Ovary (tissue), 7 donors: ENCODE measurements at regions not wholly inside any gene's neighbourhood (a gene's known extent, or its start where the extent isn't known, plus 50 kb on each side); places are given as distances from the start of the nearest gene placed in this dataset.
"Not testable (repeated sequence)": the region's sequence is repeated elsewhere in the genome, so short reads cannot be mapped to it uniquely, and the experiment has no call there.

Source experiments
- DNase-seq, 5 donors: peaks; one replicate each; pipeline ENCODE4 v3.0.0-alpha.2; 2019 to 2020
- H3K27ac ChIP-seq, 2 donors: fragments of 200-600 bp; one replicate each; pipeline versions ENCODE4 v1.5.1 to v1.8.0; 2019 to 2022
- H3K27me3 ChIP-seq: fragments of 200-600 bp; one replicate; pipeline ENCODE4 v1.8.0; 2022
- H3K36me3 ChIP-seq: fragments of 200-600 bp; sonication (generic); one replicate; pipeline ENCODE4 v1.5.1; 2019
- H3K4me1 ChIP-seq: one replicate; pipeline ENCODE4 v1.8.1; 2013; ENCODE audit warnings: mild to moderate bottlenecking, moderate library complexity; ENCODE audit not compliant: insufficient read depth
- H3K4me3 ChIP-seq: fragments of 200-600 bp; sonication (generic); one replicate; pipeline ENCODE4 v1.5.1; 2017
- H3K9me3 ChIP-seq, 2 donors: fragments of 200-600 bp in 1 of 2; sonication (generic) in 1 of 2; one replicate each; pipeline versions ENCODE4 v1.5.1 to v1.8.1; 2013 to 2019; ENCODE audit warnings: mild to moderate bottlenecking in 1 of 2, moderate library complexity in 1 of 2
- EP300 ChIP-seq: sonication (generic); formaldehyde crosslinking; IDR thresholded peaks from one replicate; pipeline ENCODE4 v1.6.1; 2017; ENCODE audit warnings: antibody characterized with exemption
- POLR2A ChIP-seq: fragments of 450-650 bp; IDR thresholded peaks from one replicate; pipeline ENCODE4 v1.6.1; 2017; ENCODE audit warnings: antibody characterized with exemption, mild to moderate bottlenecking, moderate library complexity
- WGBS, 3 donors: extraction: QIAGEN DNeasy Blood & Tissue Kit in 1 of 3; methylation state at CpG; one replicate each; pipeline versions ENCODE4 v1.1.5 to v1.1.7; 2013 to 2017; 5-methylcytosine and 5-hydroxymethylcytosine counted together
- intact Hi-C, 4 donors: fragments of 100-400 bp; cut with DNase I; formaldehyde crosslinking; loops; one replicate each; pipeline versions ENCODE4 v1.11.0 to v1.15.1; 2022 to 2023
- TF ChIP-seq, protein P1 (sequence below), 3 donors: fragments of 450-650 bp in 2 of 3; fragments of 200-600 bp in 1 of 3; IDR thresholded peaks; one replicate each; pipeline versions ENCODE4 v1.5.1 to v1.8.0; 2016 to 2022; ENCODE audit warnings: antibody characterized with exemption in 3 of 3, mild to moderate bottlenecking in 1 of 3
- donor health status: DM: no; HTN: no; CAD: no; lungs with moderate emphysema.
- donor health status: DM: no; HTN: no; CAD: no.
- donor health status: Bipolar disorder and iron deficiency.
- donor health status: DM: no; HTN: no; CAD: no.
- donor health status: DM: yes; HTN: yes; CAD: no.

DNA sequence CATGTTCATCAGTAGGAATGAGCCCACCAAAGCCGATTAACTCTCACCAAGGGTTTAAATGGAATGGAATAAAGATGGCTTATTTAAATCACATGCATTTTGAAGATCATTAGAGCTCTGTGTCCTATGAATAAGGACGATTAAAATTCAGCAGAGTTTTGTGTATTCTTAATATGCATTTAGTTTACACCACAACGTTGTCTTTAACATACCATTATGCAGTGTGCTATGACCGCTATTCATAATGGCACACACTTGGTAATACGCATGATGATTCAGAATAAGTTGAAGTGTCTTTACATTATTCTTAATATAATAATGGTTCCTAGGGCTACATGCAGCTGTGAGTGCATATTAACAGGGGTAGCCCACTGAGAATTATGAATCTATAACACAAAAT lies 190.7 kb downstream of the PTBP2 start:
- no peaks in the 10 kb centered on the region for H3K4me1 ChIP-seq
- TF ChIP-seq EP300 = no peak
- no peak for TF ChIP-seq POLR2A
- TF ChIP-seq, protein P1, sequence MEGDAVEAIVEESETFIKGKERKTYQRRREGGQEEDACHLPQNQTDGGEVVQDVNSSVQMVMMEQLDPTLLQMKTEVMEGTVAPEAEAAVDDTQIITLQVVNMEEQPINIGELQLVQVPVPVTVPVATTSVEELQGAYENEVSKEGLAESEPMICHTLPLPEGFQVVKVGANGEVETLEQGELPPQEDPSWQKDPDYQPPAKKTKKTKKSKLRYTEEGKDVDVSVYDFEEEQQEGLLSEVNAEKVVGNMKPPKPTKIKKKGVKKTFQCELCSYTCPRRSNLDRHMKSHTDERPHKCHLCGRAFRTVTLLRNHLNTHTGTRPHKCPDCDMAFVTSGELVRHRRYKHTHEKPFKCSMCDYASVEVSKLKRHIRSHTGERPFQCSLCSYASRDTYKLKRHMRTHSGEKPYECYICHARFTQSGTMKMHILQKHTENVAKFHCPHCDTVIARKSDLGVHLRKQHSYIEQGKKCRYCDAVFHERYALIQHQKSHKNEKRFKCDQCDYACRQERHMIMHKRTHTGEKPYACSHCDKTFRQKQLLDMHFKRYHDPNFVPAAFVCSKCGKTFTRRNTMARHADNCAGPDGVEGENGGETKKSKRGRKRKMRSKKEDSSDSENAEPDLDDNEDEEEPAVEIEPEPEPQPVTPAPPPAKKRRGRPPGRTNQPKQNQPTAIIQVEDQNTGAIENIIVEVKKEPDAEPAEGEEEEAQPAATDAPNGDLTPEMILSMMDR (IDR thresholded peaks at IDR 0.05) = no peak
- H3K27ac ChIP-seq = no peak overlapping the region
- no peaks in the 10 kb centered on the region for H3K9me3 ChIP-seq
- intact Hi-C loops = no loop called here
- DNase-seq = no peak
- H3K4me3 ChIP-seq = no peak overlapping the region
- H3K27me3 ChIP-seq = no peaks in the 10 kb centered on the region
- no peaks in the 10 kb centered on the region for H3K36me3 ChIP-seq
- 91 to 94% (median 92%) methylated on average over 5 of the region's 5 CpGs for WGBS, 3 donors

DNA sequence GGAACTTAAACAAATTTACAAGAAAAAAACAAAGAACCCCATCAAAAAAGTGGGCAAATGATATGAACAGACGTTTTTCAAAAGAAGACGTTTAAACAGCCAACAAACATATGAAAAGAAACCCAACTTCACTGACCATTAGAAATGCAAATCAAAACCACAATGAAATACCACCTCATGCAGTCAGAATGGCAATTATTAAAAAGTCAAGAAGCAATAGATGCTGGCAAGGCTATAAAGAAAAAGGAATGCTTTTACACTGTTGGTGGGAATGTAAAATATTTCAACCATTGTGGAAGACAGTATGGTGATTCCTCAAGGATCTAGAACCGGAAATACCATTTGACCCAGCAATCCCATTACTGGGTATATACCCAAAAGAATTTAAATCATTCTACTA lies 194.1 kb downstream of the PTBP2 start:
- H3K27ac ChIP-seq, H3K36me3 ChIP-seq, DNase-seq, H3K27me3 ChIP-seq, H3K4me3 ChIP-seq, intact Hi-C loops, H3K9me3 ChIP-seq, H3K4me1 ChIP-seq: not testable (repeated sequence)
- WGBS, 3 donors = 81 to 83% (median 82%) methylated on average over 3 of the region's 3 CpGs

DNA sequence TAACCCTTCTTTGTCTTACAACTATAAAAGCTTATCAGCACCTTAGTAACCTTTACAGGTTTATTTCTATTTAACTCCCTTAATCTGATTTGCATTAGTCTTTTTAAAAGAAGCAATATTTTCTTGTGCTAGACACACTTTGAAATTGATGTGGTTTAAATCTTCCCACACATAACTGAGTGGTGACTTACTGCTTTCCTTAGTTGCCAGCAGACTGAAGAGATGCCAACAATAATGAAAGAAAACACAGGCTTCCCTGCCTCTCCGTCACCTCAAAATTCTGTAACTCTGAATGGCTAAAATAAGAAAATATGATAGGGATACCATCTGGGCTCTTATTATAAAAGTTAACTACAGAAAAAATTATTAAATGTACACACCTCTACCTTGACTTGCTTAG lies 196.8 kb downstream of the PTBP2 start:
- TF ChIP-seq POLR2A = no peak
- TF ChIP-seq, protein P1 (IDR thresholded peaks at IDR 0.05) = no peak
- TF ChIP-seq EP300 = no peak
- no peaks in the 10 kb centered on the region for H3K36me3 ChIP-seq
- no peaks in the 10 kb centered on the region for H3K4me1 ChIP-seq
- H3K4me3 ChIP-seq = no peak overlapping the region
- no peak overlapping the region for H3K27ac ChIP-seq
- DNase-seq = no peak
- intact Hi-C loops = no loop called here
- H3K27me3 ChIP-seq = no peaks in the 10 kb centered on the region
- WGBS, 3 donors = 28 to 45% (median 32%) methylated on average over 1 of the region's 1 CpG
- no peaks in the 10 kb centered on the region for H3K9me3 ChIP-seq

DNA sequence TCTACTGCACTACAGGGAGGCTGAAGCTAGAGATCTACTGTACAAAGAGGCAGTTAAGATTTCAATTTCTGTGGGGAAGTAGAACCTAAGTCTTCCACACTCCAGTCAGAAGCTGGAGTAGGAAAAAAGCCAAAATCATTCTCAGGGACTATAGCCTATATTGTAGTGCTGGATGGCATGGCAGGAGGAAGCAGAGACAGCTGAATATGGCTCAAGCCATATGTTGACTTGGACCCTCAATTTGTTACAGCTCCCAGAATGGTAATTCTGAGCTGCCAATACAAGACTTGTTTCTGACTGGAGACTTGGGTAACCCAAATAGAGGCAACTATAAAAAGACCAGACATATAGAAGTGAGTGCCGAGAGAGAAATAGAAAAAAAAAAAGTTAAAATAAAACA lies 200.6 kb downstream of the PTBP2 start:
- TF ChIP-seq POLR2A (no peak), EP300 (no peak)
- TF ChIP-seq, protein P1 (IDR thresholded peaks at IDR 0.05) = no peak
- Histone ChIP-seq H3K4me3 (no peak overlapping the region), H3K4me1 (no peaks in the 10 kb centered on the region), H3K36me3 (no peaks in the 10 kb centered on the region), H3K27ac (no peak overlapping the region), H3K9me3 (no peaks in the 10 kb centered on the region), H3K27me3 (no peaks in the 10 kb centered on the region)
- no peak for DNase-seq
- WGBS, 3 donors = 90 to 96% (median 92%) methylated on average over 1 of the region's 1 CpG
- intact Hi-C loops = no loop called here

DNA sequence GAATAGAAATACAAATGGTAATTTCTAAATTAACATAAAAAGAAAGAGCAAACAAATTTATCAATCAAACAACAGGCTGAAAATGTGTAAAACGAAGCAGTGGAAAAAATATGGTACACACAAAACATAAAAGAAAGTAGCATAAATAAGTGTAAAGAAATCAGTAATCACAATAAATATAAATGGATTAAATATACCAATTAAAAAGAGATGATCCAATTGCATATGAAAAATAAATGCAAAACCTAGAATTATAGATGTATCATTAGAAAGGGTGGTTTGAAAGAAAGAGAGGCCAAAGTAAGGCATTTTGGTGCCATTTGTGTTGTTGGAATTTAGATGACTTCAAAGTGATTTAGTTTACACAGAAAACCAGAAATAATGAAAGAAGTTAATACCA lies 202.2 kb downstream of the PTBP2 start:
- Histone ChIP-seq H3K4me1 (no peaks in the 10 kb centered on the region), H3K27me3 (no peaks in the 10 kb centered on the region), H3K9me3 (no peaks in the 10 kb centered on the region), H3K4me3 (no peak overlapping the region), H3K36me3 (no peaks in the 10 kb centered on the region), H3K27ac (no peak overlapping the region)
- TF ChIP-seq POLR2A (no peak), EP300 (no peak)
- TF ChIP-seq, protein P1 (IDR thresholded peaks at IDR 0.05) = no peak
- WGBS, 3 donors = 35 to 59% (median 43%) methylated on average over 1 of the region's 1 CpG
- no peak for DNase-seq
- intact Hi-C loops = no loop called here
